ENCODE measurements at regions not wholly inside any gene's neighbourhood (a gene's known extent, or its start where the extent isn't known, plus 50 kb on each side); places are given as distances from the start of the nearest gene placed in this dataset.

GRCh38 chr5:143992496-143992895 is 178.0 kb downstream of the YIPF5 start:
- Mint-ChIP-seq H3K4me3 (no peak overlapping the region), H3K4me1 (peaks cover 6% of the 10 kb centered on the region), H3K9me3 (no peaks in the 10 kb centered on the region), H3K27ac (no peak overlapping the region), H3K36me3 (peaks cover 3% of the 10 kb centered on the region), H3K27me3 (peaks cover 1% of the 10 kb centered on the region)

- H3K9me3 Mint-ChIP-seq, result no peaks in the 10 kb centered on the region
- no peaks in the 10 kb centered on the region for H3K4me1 Mint-ChIP-seq
- H3K27me3 Mint-ChIP-seq, result no peaks in the 10 kb centered on the region
- H3K36me3 Mint-ChIP-seq, result no peaks in the 10 kb centered on the region
- H3K4me3 Mint-ChIP-seq, result no peak overlapping the region
- no peak overlapping the region for H3K27ac Mint-ChIP-seq
These were observed 167.6 kb downstream of the YIPF5 start for GRCh38 chr5:144002876-144003275.

GRCh38 chr5:144003636-144004035 is 166.8 kb downstream of the YIPF5 start:
- Mint-ChIP-seq H3K4me3 (no peak overlapping the region), H3K36me3 (no peaks in the 10 kb centered on the region), H3K27me3 (no peaks in the 10 kb centered on the region), H3K9me3 (no peaks in the 10 kb centered on the region), H3K4me1 (no peaks in the 10 kb centered on the region), H3K27ac (no peak overlapping the region)

GRCh38 chr5:144004146-144004545 is 166.3 kb downstream of the YIPF5 start:
- no peaks in the 10 kb centered on the region for H3K36me3 Mint-ChIP-seq
- H3K9me3 Mint-ChIP-seq, result no peaks in the 10 kb centered on the region
- H3K4me3 Mint-ChIP-seq, result no peak overlapping the region
- no peak overlapping the region for H3K27ac Mint-ChIP-seq
- no peaks in the 10 kb centered on the region for H3K4me1 Mint-ChIP-seq
- H3K27me3 Mint-ChIP-seq, result no peaks in the 10 kb centered on the region

- Mint-ChIP-seq H3K27me3 (no peaks in the 10 kb centered on the region), H3K4me1 (no peaks in the 10 kb centered on the region), H3K9me3 (no peaks in the 10 kb centered on the region), H3K36me3 (no peaks in the 10 kb centered on the region), H3K4me3 (no peak overlapping the region), H3K27ac (no peak overlapping the region)
These were observed 165.7 kb downstream of the YIPF5 start for GRCh38 chr5:144004751-144005150.

GRCh38 chr5:144009116-144009515 is 161.3 kb downstream of the YIPF5 start:
- no peaks in the 10 kb centered on the region for H3K4me1 Mint-ChIP-seq
- peaks cover 6% of the 10 kb centered on the region for H3K9me3 Mint-ChIP-seq
- H3K27me3 Mint-ChIP-seq, result no peaks in the 10 kb centered on the region
- no peaks in the 10 kb centered on the region for H3K36me3 Mint-ChIP-seq
- H3K27ac Mint-ChIP-seq, result no peak overlapping the region
- H3K4me3 Mint-ChIP-seq, result no peak overlapping the region

- H3K9me3 Mint-ChIP-seq, result peaks cover 6% of the 10 kb centered on the region
- H3K4me3 Mint-ChIP-seq, result no peak overlapping the region
- no peak overlapping the region for H3K27ac Mint-ChIP-seq
- no peaks in the 10 kb centered on the region for H3K4me1 Mint-ChIP-seq
- no peaks in the 10 kb centered on the region for H3K36me3 Mint-ChIP-seq
- no peaks in the 10 kb centered on the region for H3K27me3 Mint-ChIP-seq
These were observed 159.1 kb downstream of the YIPF5 start for GRCh38 chr5:144011388-144011787.

GRCh38 chr5:144013816-144014215 is 156.6 kb downstream of the YIPF5 start:
- H3K4me1 Mint-ChIP-seq, result no peaks in the 10 kb centered on the region

GRCh38 chr5:144015961-144016360 is 154.5 kb downstream of the YIPF5 start:
- H3K36me3 Mint-ChIP-seq, result peaks cover 3% of the 10 kb centered on the region

More at GRCh38 chr5:144013816-144014215, 156.6 kb downstream of the YIPF5 start:
- Mint-ChIP-seq H3K27ac (no peak overlapping the region), H3K36me3 (no peaks in the 10 kb centered on the region), H3K4me3 (no peak overlapping the region), H3K27me3 (no peaks in the 10 kb centered on the region), H3K9me3 (peaks cover 6% of the 10 kb centered on the region)

GRCh38 chr5:144017119-144017518 is 153.3 kb downstream of the YIPF5 start:
- Mint-ChIP-seq H3K9me3 (peaks cover 11% of the 10 kb centered on the region), H3K4me3 (no peak overlapping the region), H3K27ac (no peak overlapping the region), H3K36me3 (peaks cover 3% of the 10 kb centered on the region), H3K4me1 (no peaks in the 10 kb centered on the region), H3K27me3 (peaks cover 3% of the 10 kb centered on the region)

More at GRCh38 chr5:144015961-144016360, 154.5 kb downstream of the YIPF5 start:
- no peak overlapping the region for H3K4me3 Mint-ChIP-seq
- peaks cover 3% of the 10 kb centered on the region for H3K27me3 Mint-ChIP-seq
- H3K27ac Mint-ChIP-seq, result no peak overlapping the region
- H3K9me3 Mint-ChIP-seq, result peaks cover 11% of the 10 kb centered on the region
- H3K4me1 Mint-ChIP-seq, result no peaks in the 10 kb centered on the region

GRCh38 chr5:144017631-144018030 is 152.8 kb downstream of the YIPF5 start:
- no peak overlapping the region for H3K4me3 Mint-ChIP-seq
- no peak overlapping the region for H3K27ac Mint-ChIP-seq
- peaks cover 3% of the 10 kb centered on the region for H3K27me3 Mint-ChIP-seq
- H3K9me3 Mint-ChIP-seq, result peaks cover 11% of the 10 kb centered on the region
- H3K36me3 Mint-ChIP-seq, result peaks cover 3% of the 10 kb centered on the region
- H3K4me1 Mint-ChIP-seq, result no peaks in the 10 kb centered on the region

- Mint-ChIP-seq H3K4me1 (no peaks in the 10 kb centered on the region), H3K36me3 (peaks cover 3% of the 10 kb centered on the region), H3K27ac (no peak overlapping the region), H3K4me3 (no peak overlapping the region), H3K27me3 (peaks cover 3% of the 10 kb centered on the region), H3K9me3 (peaks cover 6% of the 10 kb centered on the region)
These were observed 146.4 kb downstream of the YIPF5 start for GRCh38 chr5:144024090-144024489.

- peaks cover 3% of the 10 kb centered on the region for H3K27me3 Mint-ChIP-seq
- peaks cover 3% of the 10 kb centered on the region for H3K36me3 Mint-ChIP-seq
- H3K27ac Mint-ChIP-seq, result no peak overlapping the region
- no peaks in the 10 kb centered on the region for H3K4me1 Mint-ChIP-seq
- peaks cover 6% of the 10 kb centered on the region for H3K9me3 Mint-ChIP-seq
- no peak overlapping the region for H3K4me3 Mint-ChIP-seq
These were observed 145.9 kb downstream of the YIPF5 start for GRCh38 chr5:144024545-144024944.

GRCh38 chr5:144026286-144026685 is 144.2 kb downstream of the YIPF5 start:
- Mint-ChIP-seq H3K36me3 (no peaks in the 10 kb centered on the region), H3K4me3 (no peak overlapping the region), H3K9me3 (no peaks in the 10 kb centered on the region), H3K4me1 (no peaks in the 10 kb centered on the region), H3K27ac (no peak overlapping the region), H3K27me3 (no peaks in the 10 kb centered on the region)

- Mint-ChIP-seq H3K36me3 (no peaks in the 10 kb centered on the region), H3K9me3 (no peaks in the 10 kb centered on the region)
These were observed 142.4 kb downstream of the YIPF5 start for GRCh38 chr5:144028058-144028457.

GRCh38 chr5:144028636-144029035 is 141.8 kb downstream of the YIPF5 start:
- Mint-ChIP-seq H3K27ac (no peak overlapping the region), H3K36me3 (no peaks in the 10 kb centered on the region), H3K4me1 (no peaks in the 10 kb centered on the region), H3K9me3 (no peaks in the 10 kb centered on the region), H3K27me3 (no peaks in the 10 kb centered on the region), H3K4me3 (no peak overlapping the region)

More at GRCh38 chr5:144028058-144028457, 142.4 kb downstream of the YIPF5 start:
- Mint-ChIP-seq H3K27ac (no peak overlapping the region), H3K27me3 (no peaks in the 10 kb centered on the region), H3K4me3 (no peak overlapping the region), H3K4me1 (no peaks in the 10 kb centered on the region)

GRCh38 chr5:144030904-144031303 is 139.6 kb downstream of the YIPF5 start:
- Mint-ChIP-seq H3K4me3 (no peak overlapping the region), H3K9me3 (no peaks in the 10 kb centered on the region), H3K36me3 (no peaks in the 10 kb centered on the region), H3K27me3 (peaks cover 4% of the 10 kb centered on the region), H3K27ac (no peak overlapping the region), H3K4me1 (no peaks in the 10 kb centered on the region)
